Dermis microvascular lymphatic vessel endothelial cell (primary cell): ENCODE measurements at regions not wholly inside any gene's neighbourhood (a gene's known extent, or its start where the extent isn't known, plus 50 kb on each side); places are given as distances from the start of the nearest gene placed in this dataset.

ENCODE experiments used
- DNase-seq, 2 donors: peaks; one replicate each; pipeline versions ENCODE4 v3.0.0 to v3.0.0-alpha.2; 2010; ENCODE audit warnings: low read depth in 2 of 2

DNA sequence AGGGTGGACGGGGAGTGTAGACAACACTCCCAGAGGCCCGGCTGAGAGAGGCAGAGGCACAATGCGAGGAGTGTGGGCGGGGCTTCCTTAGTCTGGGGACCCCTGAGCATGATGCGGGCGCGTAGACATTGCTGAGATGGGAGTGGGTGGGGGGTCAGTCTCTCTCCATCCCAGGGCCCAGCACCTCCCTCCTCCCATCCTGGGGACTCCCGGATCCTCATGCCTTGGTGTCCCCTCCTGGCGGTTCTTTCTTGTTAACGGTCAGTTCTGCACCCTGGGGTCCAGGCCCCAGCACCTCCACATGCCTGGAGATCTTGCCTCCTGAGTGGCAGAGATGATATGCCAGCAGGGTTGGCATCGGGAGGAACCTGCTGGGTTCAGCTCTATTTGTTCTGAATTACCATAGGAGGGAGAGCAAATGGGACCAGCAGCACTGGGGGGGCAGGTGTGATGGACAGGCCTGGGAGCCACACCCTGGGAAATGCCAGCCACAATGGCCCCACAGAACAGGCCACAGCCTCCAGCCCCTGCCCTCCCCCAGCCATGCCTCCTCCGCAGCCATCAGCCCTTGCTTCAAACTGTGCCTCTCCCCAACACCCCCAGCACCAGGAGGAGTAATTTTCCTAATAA, 55.7 kb downstream of the RTL6 start:
- DNase-seq, result no peak

GRCh38 chr22:44441401-44442185, 56.4 kb downstream of the RTL6 start:
- DNase-seq, result no peak

- DNase-seq, result no peak
Observed at GRCh38 chr22:44440224-44441160, 57.5 kb downstream of the RTL6 start.

DNA sequence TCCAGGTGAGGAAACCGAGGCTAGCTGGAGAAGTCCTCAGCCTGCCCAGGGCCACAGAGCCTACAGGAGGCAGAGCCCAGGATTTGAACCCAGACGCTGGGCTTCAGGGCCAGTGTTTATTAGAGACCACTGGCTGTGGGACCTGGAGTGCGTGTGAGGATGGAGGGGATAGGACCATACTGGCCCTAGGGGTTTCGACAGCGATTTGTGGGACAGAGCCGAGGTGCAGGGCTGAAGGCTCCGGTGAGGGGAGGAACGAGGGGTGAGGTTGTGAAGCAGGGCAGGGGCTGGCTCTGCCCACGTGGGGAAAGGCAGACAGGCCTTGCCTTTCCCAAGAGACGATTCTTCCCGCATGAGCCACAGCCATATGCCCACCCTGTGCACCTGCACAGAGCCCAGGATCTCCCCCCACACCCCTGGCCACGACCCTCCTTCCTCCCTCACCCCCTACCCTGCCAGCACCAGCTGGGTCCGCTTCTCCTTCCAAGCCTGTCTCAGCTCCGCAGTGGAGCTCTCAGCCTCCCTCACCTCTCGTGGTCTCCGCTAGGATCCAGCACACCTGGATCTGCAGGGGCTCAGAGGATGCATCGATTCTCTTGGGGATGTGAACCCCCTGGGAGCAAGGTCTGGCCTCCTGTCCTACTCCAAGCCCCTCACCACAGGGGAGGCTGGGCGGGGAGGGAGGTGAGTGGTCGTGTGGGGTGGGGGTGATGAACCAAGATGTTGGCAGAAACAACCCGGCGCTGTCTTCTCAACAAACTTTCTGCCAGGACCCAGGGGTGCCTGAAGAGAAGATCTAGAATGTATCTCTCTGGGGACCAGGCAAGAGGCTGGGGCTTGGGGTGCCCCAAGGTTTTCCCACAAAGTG, 58.4 kb downstream of the RTL6 start:
- no peak for DNase-seq

- no peak for DNase-seq
Observed at GRCh38 chr22:44438481-44439131, 59.4 kb downstream of the RTL6 start.

GRCh38 chr22:44438056-44438455, 60.0 kb downstream of the RTL6 start:
- no peak for DNase-seq

DNA sequence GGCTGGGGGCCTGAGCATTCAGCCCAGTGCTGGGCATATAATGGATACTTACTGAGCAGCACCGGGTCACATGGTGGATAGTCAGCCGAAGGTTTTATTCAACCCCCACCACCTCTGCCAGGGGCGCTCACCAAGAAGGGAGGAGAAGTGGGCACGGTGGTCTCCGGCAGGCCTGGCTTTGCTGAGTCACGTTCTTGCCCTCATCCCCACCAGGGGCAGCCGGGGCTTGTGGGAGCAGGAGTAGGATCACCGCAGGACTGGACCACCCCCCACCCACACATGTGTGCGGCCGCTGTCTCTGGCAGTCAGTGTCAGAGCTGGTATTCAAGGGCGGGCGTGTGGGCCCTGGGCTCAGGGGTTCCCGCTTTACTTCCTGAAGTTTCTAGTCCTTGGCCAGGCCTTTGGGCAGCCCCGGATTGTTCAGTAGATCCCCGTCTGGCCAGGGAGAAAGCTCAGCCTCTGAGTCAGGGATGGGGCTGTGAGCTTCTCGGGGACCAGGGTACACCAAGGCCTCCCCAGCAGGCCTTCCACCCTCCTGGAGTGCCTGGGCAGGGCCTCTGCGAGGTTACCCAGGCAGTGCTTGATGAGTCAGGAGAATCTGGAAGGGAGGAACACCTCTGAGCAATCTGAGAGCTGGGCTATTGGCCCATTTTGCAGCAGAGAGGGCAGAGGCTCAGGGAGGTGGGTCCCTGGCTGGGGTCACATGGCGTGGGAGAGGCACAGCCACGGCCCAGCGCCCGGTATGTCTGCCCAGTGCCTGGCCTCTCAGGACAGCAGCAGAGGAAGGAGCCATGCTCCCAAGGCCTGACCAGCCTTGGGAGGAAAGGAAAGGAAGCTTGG, 60.6 kb downstream of the RTL6 start:
- no peak for DNase-seq

DNA sequence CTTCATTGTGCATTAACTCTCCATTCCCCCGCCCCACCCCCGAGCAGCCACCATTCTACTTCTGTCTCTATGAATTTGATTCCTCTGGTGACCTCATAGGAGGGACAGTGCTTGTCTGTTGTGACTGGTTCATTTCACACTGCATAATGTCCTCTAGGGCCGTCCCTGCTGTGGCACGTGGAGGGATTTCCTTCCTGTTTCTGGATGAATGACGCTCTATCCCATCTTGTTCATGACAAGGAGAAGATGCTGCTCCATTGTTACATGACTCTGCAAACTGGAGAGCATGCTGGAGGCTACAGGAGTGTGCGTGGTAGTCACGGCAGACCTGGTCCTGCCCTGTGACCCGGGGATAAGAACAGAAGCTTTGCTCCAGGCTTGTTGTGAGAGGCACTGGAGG, 61.3 kb downstream of the RTL6 start:
- no peak for DNase-seq

GRCh38 chr22:44431256-44431655, 66.8 kb downstream of the RTL6 start:
- no peak for DNase-seq

- no peak for DNase-seq
Observed at GRCh38 chr22:44430716-44431115, 67.3 kb downstream of the RTL6 start.

GRCh38 chr22:44429941-44430587, 68.0 kb downstream of the RTL6 start:
- DNase-seq, result no peak

DNA sequence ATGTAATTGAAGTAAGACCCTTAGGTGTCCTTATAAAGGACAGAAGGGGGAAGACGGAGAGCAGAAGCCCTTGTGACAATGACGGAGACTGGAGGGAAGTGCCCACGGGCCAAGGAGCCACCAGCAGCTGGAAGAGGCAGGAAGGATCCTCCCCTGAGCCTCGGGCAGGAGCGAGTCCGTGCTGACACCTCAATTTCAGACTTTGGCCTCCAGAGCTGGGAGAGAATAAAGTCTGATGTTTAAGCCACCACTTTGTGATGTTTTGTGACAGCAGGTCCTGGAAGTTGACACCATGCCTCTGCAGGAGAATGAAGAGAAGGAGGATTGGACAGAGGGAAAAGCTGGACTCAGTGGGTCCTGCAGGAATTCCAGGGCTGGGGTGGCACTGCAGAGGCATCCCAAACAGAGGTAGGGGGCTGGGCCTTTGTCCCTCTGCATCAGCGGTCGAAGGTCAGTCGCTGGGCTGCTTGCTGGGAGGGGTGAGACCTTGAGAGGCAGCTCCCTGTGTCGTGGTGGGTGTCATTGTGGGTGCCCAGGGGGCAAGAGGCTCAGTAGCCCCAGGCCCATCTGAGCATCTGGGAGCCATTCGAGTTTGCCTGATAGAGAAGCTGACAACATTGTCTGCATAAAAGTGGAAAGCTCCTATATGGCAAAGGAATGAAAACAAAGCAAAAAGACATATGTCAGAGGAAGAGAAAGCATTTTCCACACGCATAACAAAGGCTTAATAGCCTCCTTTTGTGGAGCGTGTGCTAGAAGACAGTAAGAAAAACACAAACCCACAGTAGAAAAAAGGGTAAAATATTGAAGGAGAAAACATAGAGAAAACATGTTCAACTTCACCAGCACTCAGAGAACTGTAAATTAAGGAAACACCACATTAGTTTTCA, 68.8 kb downstream of the RTL6 start:
- DNase-seq, result no peak

GRCh38 chr22:44427611-44428470, 70.2 kb downstream of the RTL6 start:
- no peak for DNase-seq

- no peak for DNase-seq
Observed at GRCh38 chr22:44426981-44427380, 71.1 kb downstream of the RTL6 start.

DNA sequence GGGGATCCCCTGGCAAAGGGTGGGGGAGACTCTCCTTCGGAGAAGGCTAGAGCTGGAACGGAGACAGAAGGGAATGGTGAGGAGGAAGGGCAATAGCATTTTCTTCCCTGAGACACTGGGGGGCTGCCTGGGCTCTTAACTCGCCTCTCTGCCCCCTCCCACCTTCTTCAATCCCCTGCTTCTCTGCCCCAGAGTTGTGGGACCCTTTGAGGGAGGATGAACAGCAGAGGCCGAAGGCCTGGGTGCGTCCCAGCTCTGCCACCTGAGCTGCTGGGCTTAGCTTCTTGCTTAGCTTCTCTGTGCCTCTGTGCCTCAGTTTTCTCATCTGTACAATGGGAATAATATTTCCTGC, 72.4 kb downstream of the RTL6 start:
- DNase-seq, result no peak

- DNase-seq, result no peak
Observed at GRCh38 chr22:44424867-44425693, 73.0 kb downstream of the RTL6 start.

GRCh38 chr22:44424359-44424682, 73.7 kb downstream of the RTL6 start:
- no peak for DNase-seq
